HCT116 (cell line): ENCODE measurements at regions not wholly inside any gene's neighbourhood (a gene's known extent, or its start where the extent isn't known, plus 50 kb on each side); places are given as distances from the start of the nearest gene placed in this dataset.

Source experiments
- ATAC-seq: fragments of 200-7000 bp; cut with Tn5 transposase; 2 replicates; pipeline ENCODE4 v1.9.1; 2020; ENCODE audit warnings: mild to moderate bottlenecking, moderate library complexity
- BruUV-seq: library from RNA; stranded (reverse); fragments of 400-500 nt; replicated peaks from 2 replicates; lab custom pipeline; 2021; lab: Mats Ljungman, UMichigan
- CTCF ChIA-PET: fragments of 300-600 bp; sonication (Branson Sonifier 250); formaldehyde crosslinking; loops from one replicate; lab custom pipeline; 2021; ENCODE audit warnings: antibody characterized with exemption; lab: Charles Lee
- POLR2A ChIA-PET: fragments of 300-600, 350-600 bp; sonication (Branson Sonifier 250); formaldehyde crosslinking; loops from one replicate; lab custom pipeline; 2021; ENCODE audit warnings: antibody characterized with exemption; lab: Charles Lee
- RAD21 ChIA-PET, 2 experiments: fragments of 300-600 bp; sonication (Branson Sonifier 250); formaldehyde crosslinking; loops; one replicate each; lab custom pipeline; 2023; ENCODE audit warnings: low total read pairs in 2 of 2; ENCODE audit not compliant: uncharacterized antibody in 2 of 2, unreplicated experiment in 2 of 2, low non-redundant PET in 1 of 2; lab: Charles Lee
- DNase-seq: peaks from one replicate; pipeline ENCODE4 v3.0.0-alpha.2; 2010; ENCODE audit warnings: low read depth, low spot score
- H2AFZ ChIP-seq: fragments of 200-600 bp; shearing (Covaris generic), sonication (generic); 2 replicates; pipeline ENCODE4 v1.6.1; 2017; ENCODE audit warnings: low read depth, mixed run types, mixed read lengths, antibody characterized with exemption, low read length; ENCODE audit not compliant: poor library complexity, severe bottlenecking
- H3K27ac ChIP-seq: 2 replicates; pipeline ENCODE4 v1.5.1; 2012; ENCODE audit warnings: low read depth, low read length
- H3K27me3 ChIP-seq: fragments of 200-600 bp; sonication (generic); 2 replicates; pipeline ENCODE4 v1.6.1; 2016; ENCODE audit warnings: mixed run types, low read length, mixed read lengths; ENCODE audit not compliant: insufficient read depth
- H3K36me3 ChIP-seq, 2 experiments: fragments of 200-500 bp in 1 of 2; fragments of 200-600 bp in 1 of 2; sonication (Bioruptor generic) in 1 of 2; sonication (generic) in 1 of 2; 2 replicates each; pipeline versions ENCODE4 v1.5.1 to v1.6.1; 2014 to 2016; ENCODE audit warnings: low read length in 2 of 2, inconsistent platforms in 1 of 2, mixed read lengths in 1 of 2, mixed run types in 1 of 2; ENCODE audit not compliant: insufficient read depth in 2 of 2, control insufficient read depth in 1 of 2
- H3K4me1 ChIP-seq, 2 experiments: fragments of 200-600 bp in 1 of 2; sonication (generic) in 1 of 2; 2 replicates each; pipeline versions ENCODE4 v1.5.1 to v1.6.1; 2012 to 2017; ENCODE audit warnings: low read length in 2 of 2, inconsistent platforms in 1 of 2, mild to moderate bottlenecking in 1 of 2, mixed read lengths in 1 of 2, mixed run types in 1 of 2, moderate library complexity in 1 of 2; ENCODE audit not compliant: insufficient read depth in 2 of 2, control insufficient read depth in 1 of 2
- H3K4me2 ChIP-seq: fragments of 200-600 bp; sonication (generic); 2 replicates; pipeline ENCODE4 v1.6.1; 2017; ENCODE audit warnings: mixed run types, low read length, mixed read lengths
- H3K4me3 ChIP-seq, 2 experiments: fragments of 200-600 bp in 1 of 2; sonication (generic) in 1 of 2; replicated peaks in 1 of 2; 2 replicates each; pipeline ENCODE4 v1.5.1; 2011 to 2016; ENCODE audit warnings: low read length in 2 of 2, control low read depth in 1 of 2, low read depth in 1 of 2, mild to moderate bottlenecking in 1 of 2, mixed read lengths in 1 of 2, mixed run types in 1 of 2
- H3K79me2 ChIP-seq: fragments of 200-600 bp; sonication (generic); 2 replicates; pipeline ENCODE4 v1.6.1; 2017; ENCODE audit warnings: mild to moderate bottlenecking, mixed run types, low read length, moderate library complexity, mixed read lengths; ENCODE audit not compliant: insufficient read depth
- H3K9ac ChIP-seq: fragments of 200-600 bp; sonication (generic); 2 replicates; pipeline ENCODE4 v1.6.1; 2016; ENCODE audit warnings: low read length, mixed read lengths
- H3K9me2 ChIP-seq: fragments of 200-600 bp; sonication (generic), shearing (Covaris generic); 2 replicates; pipeline ENCODE4 v1.6.1; 2017; ENCODE audit warnings: mixed run types, mild to moderate bottlenecking, moderate library complexity; ENCODE audit not compliant: insufficient read depth
- H3K9me3 ChIP-seq, 2 experiments: fragments of 200-500 bp in 1 of 2; fragments of 200-600 bp in 1 of 2; sonication (Bioruptor generic) in 1 of 2; sonication (generic) in 1 of 2; 2 replicates each; pipeline ENCODE4 v1.6.1; 2014 to 2017; ENCODE audit warnings: low read length in 2 of 2, mixed read lengths in 2 of 2, inconsistent platforms in 1 of 2, low read depth in 1 of 2, mild to moderate bottlenecking in 1 of 2, mixed run types in 1 of 2, moderate library complexity in 1 of 2; ENCODE audit not compliant: control insufficient read depth in 1 of 2, insufficient read depth in 1 of 2
- H4K20me1 ChIP-seq: fragments of 200-600 bp; sonication (generic), shearing (Covaris generic); 2 replicates; pipeline ENCODE4 v1.6.1; 2017; ENCODE audit warnings: mixed run types, mild to moderate bottlenecking, moderate library complexity; ENCODE audit not compliant: insufficient read depth
- CBX3 ChIP-seq: IDR thresholded peaks from 2 replicates; pipeline ENCODE4 v1.6.1; 2012; ENCODE audit warnings: low read depth
- CEBPB ChIP-seq: IDR thresholded peaks from 2 replicates; pipeline ENCODE4 v1.6.1; 2012; ENCODE audit warnings: low read depth
- CTCF ChIP-seq, 3 experiments: fragments of 200-600 bp in 1 of 3; sonication (generic) in 1 of 3; IDR thresholded peaks in 2 of 3; conservative IDR thresholded peaks in 1 of 3; 2 replicates each; pipeline ENCODE4 v1.5.1; 2012 to 2017; ENCODE audit warnings: low read depth in 2 of 3, low read length in 2 of 3, antibody characterized with exemption in 1 of 3, borderline replicate concordance in 1 of 3, control low read depth in 1 of 3, mild to moderate bottlenecking in 1 of 3, mixed read lengths in 1 of 3, mixed run types in 1 of 3, moderate library complexity in 1 of 3; ENCODE audit not compliant: insufficient read depth in 1 of 3
- EGR1 ChIP-seq: IDR thresholded peaks from 2 replicates; pipeline ENCODE4 v1.6.1; 2012; ENCODE audit warnings: low read depth
- ELF1 ChIP-seq: IDR thresholded peaks from 2 replicates; pipeline ENCODE4 v1.6.1; 2012; ENCODE audit warnings: low read depth, borderline replicate concordance
- EZH2phosphoT487 ChIP-seq: fragments of 200-600 bp; IDR thresholded peaks from 2 replicates; pipeline ENCODE4 v1.6.1; 2018; ENCODE audit warnings: antibody characterized with exemption, borderline replicate concordance
- FOSL1 ChIP-seq: IDR thresholded peaks from 2 replicates; pipeline ENCODE4 v1.6.1; 2012; ENCODE audit warnings: low read depth
- JUND ChIP-seq: IDR thresholded peaks from 2 replicates; pipeline ENCODE4 v1.6.1; 2012
- MAX ChIP-seq: IDR thresholded peaks from 2 replicates; pipeline ENCODE4 v1.6.1; 2012
- POLR2A ChIP-seq: IDR thresholded peaks from 2 replicates; pipeline ENCODE4 v1.7.0; 2011; ENCODE audit warnings: borderline replicate concordance; ENCODE audit not compliant: insufficient read depth, insufficient read length; ENCODE audit errors: extremely low read depth
- POLR2AphosphoS5 ChIP-seq: IDR thresholded peaks from 2 replicates; pipeline ENCODE4 v1.6.1; 2011; ENCODE audit warnings: mild to moderate bottlenecking, low read depth, low read length, moderate library complexity
- REST ChIP-seq: IDR thresholded peaks from 2 replicates; pipeline ENCODE4 v1.6.1; 2012; ENCODE audit warnings: low read depth
- YY1 ChIP-seq: IDR thresholded peaks from 2 replicates; pipeline ENCODE4 v1.6.1; 2011; ENCODE audit warnings: low read length, low read depth, moderate library complexity, mild to moderate bottlenecking; ENCODE audit not compliant: insufficient replicate concordance; ENCODE audit errors: extremely low read depth
- ZBTB33 ChIP-seq: IDR thresholded peaks from 2 replicates; pipeline ENCODE4 v1.6.1; 2011; ENCODE audit warnings: mild to moderate bottlenecking, low read length, moderate library complexity; ENCODE audit not compliant: insufficient replicate concordance; ENCODE audit errors: extremely low read depth
- intact Hi-C: fragments of 100-400 bp; cut with micrococcal nuclease; formaldehyde crosslinking; loops from 2 replicates; pipeline ENCODE4 v1.10.0; 2022

GRCh38 chr11:91859666-91860065 lies 365.0 kb upstream of the FAT3 start:
- Histone ChIP-seq H3K9me3 (peaks cover 0 to 31% of the 10 kb centered on the region in 2 experiments; a peak in 2 of 4 replicates), H3K4me3 (no peak overlapping the region), H3K9ac (no peak overlapping the region), H3K27ac (no peak overlapping the region), H3K4me1 (no peaks in the 10 kb centered on the region), H3K79me2 (no peaks in the 10 kb centered on the region), H3K36me3 (no peaks in the 10 kb centered on the region), H4K20me1 (no peaks in the 10 kb centered on the region), H2AFZ (no peak overlapping the region), H3K4me2 (no peak overlapping the region), H3K9me2 (no peaks in the 10 kb centered on the region), H3K27me3 (no peaks in the 10 kb centered on the region)
- RAD21 ChIA-PET, result no interaction called here
- POLR2A ChIA-PET, result no interaction called here
- intact Hi-C loops, result no loop called here
- DNase-seq (no peak), ATAC-seq (no peak)
- CTCF ChIA-PET, result no interaction called here
- no TSS peak for BruUV-seq
- TF ChIP-seq MAX (no peak), JUND (no peak), POLR2A (no peak), POLR2AphosphoS5 (no peak), CTCF (IDR thresholded peaks at IDR 0.05 in 2 of 3, conservative IDR thresholded peaks at IDR 0.05 in 1 of 3; ENCODE audit: borderline replicate concordance in 1 of 3, insufficient read depth in 1 of 3, low read depth in 2 of 3, low read length in 2 of 3) (no peak), CEBPB (no peak), FOSL1 (no peak), CBX3 (no peak)

GRCh38 chr11:91857179-91857578 lies 367.4 kb upstream of the FAT3 start:
- intact Hi-C loops, result no loop called here
- Histone ChIP-seq H3K79me2 (no peaks in the 10 kb centered on the region), H3K4me1 (no peaks in the 10 kb centered on the region), H4K20me1 (no peaks in the 10 kb centered on the region), H2AFZ (no peak overlapping the region), H3K36me3 (no peaks in the 10 kb centered on the region), H3K27ac (no peak overlapping the region), H3K4me2 (no peak overlapping the region), H3K9ac (no peak overlapping the region), H3K9me3 (peaks cover 0 to 21% of the 10 kb centered on the region in 2 experiments; a peak in 2 of 4 replicates), H3K27me3 (no peaks in the 10 kb centered on the region), H3K4me3 (no peak overlapping the region), H3K9me2 (no peaks in the 10 kb centered on the region)
- RAD21 ChIA-PET, result no interaction called here
- no TSS peak for BruUV-seq
- POLR2A ChIA-PET, result no interaction called here
- DNase-seq, result no peak
- ATAC-seq, result no peak
- CTCF ChIA-PET, result no interaction called here
- TF ChIP-seq YY1, result no peak
- TF ChIP-seq JUND, result no peak
- no peak for TF ChIP-seq REST
- TF ChIP-seq EGR1, result no peak
- TF ChIP-seq EZH2phosphoT487, result no peak
- TF ChIP-seq ZBTB33, result no peak
- no peak for TF ChIP-seq ELF1
